ENCODE measurements at regions not wholly inside any gene's neighbourhood (a gene's known extent, or its start where the extent isn't known, plus 50 kb on each side); places are given as distances from the start of the nearest gene placed in this dataset.

- intact Hi-C loops (cut with micrococcal nuclease), result no loop called here
- H3K4me1 Mint-ChIP-seq (ENCODE audit: insufficient read depth, unreplicated experiment), result peaks cover 8% of the 10 kb centered on the region
- H3K4me3 Mint-ChIP-seq (ENCODE audit: unreplicated experiment), result no peak overlapping the region
- no TSS peak for BruUV-seq (replicated peaks)
- peaks cover 6% of the 10 kb centered on the region for H3K9me3 Mint-ChIP-seq (ENCODE audit: unreplicated experiment)
- H3K27ac Mint-ChIP-seq (ENCODE audit: low read depth, unreplicated experiment), result no peak overlapping the region
- ChIA-PET POLR2A (no interaction called here), CTCF (no interaction called here)
- TF ChIP-seq CTCF (IDR thresholded peaks at IDR 0.05; ENCODE audit: unreplicated experiment), result no peak
- no peak for DNase-seq (ENCODE audit: unreplicated experiment)
- H3K27me3 Mint-ChIP-seq (ENCODE audit: insufficient read depth, unreplicated experiment), result peaks cover under 1% of the 10 kb centered on the region
- no peaks in the 10 kb centered on the region for H3K36me3 Mint-ChIP-seq (ENCODE audit: insufficient read depth, unreplicated experiment)
Measured at GRCh38 chr14:66039495-66039894, 446.7 kb upstream of the CCDC196 start.

- Mint-ChIP-seq H3K4me3 (ENCODE audit: unreplicated experiment) (no peak overlapping the region), H3K9me3 (ENCODE audit: unreplicated experiment) (peaks cover 5% of the 10 kb centered on the region), H3K4me1 (ENCODE audit: insufficient read depth, unreplicated experiment) (peaks cover 8% of the 10 kb centered on the region), H3K27me3 (ENCODE audit: insufficient read depth, unreplicated experiment) (no peaks in the 10 kb centered on the region), H3K27ac (ENCODE audit: low read depth, unreplicated experiment) (no peak overlapping the region), H3K36me3 (ENCODE audit: insufficient read depth, unreplicated experiment) (no peaks in the 10 kb centered on the region)
- no peak for TF ChIP-seq CTCF (IDR thresholded peaks at IDR 0.05; ENCODE audit: unreplicated experiment)
- no TSS peak for BruUV-seq (replicated peaks)
- no peak for DNase-seq (ENCODE audit: unreplicated experiment)
- ChIA-PET POLR2A (no interaction called here), CTCF (interaction anchor here (1.0 kb wide), 1 partner anchor 31 kb away, joined by 4 read pairs; no protein-coding TSS in a partner anchor)
- intact Hi-C loops (cut with micrococcal nuclease), result no loop called here
Measured at GRCh38 chr14:66041582-66041981, 444.6 kb upstream of the CCDC196 start.

- Mint-ChIP-seq H3K27me3 (ENCODE audit: insufficient read depth, unreplicated experiment) (no peaks in the 10 kb centered on the region), H3K4me1 (ENCODE audit: insufficient read depth, unreplicated experiment) (no peaks in the 10 kb centered on the region), H3K4me3 (ENCODE audit: unreplicated experiment) (no peak overlapping the region), H3K36me3 (ENCODE audit: insufficient read depth, unreplicated experiment) (no peaks in the 10 kb centered on the region), H3K9me3 (ENCODE audit: unreplicated experiment) (peaks cover 5% of the 10 kb centered on the region), H3K27ac (ENCODE audit: low read depth, unreplicated experiment) (no peak overlapping the region)
- peak; percentile 10 for DNase-seq (ENCODE audit: unreplicated experiment)
- ChIA-PET POLR2A (no interaction called here), CTCF (no interaction called here)
- no peak for TF ChIP-seq CTCF (IDR thresholded peaks at IDR 0.05; ENCODE audit: unreplicated experiment)
- intact Hi-C loops (cut with micrococcal nuclease), result no loop called here
- no TSS peak for BruUV-seq (replicated peaks)
Measured at GRCh38 chr14:66043921-66044320, 442.2 kb upstream of the CCDC196 start.

- CTCF ChIA-PET, result interaction anchor here (0.6 to 1.6 kb wide), 2 partner anchors 9 to 234 kb away, joined by 3 read pairs; no protein-coding TSS in a partner anchor
- intact Hi-C loops (cut with micrococcal nuclease), result no loop called here
- BruUV-seq (replicated peaks), result no TSS peak
- POLR2A ChIA-PET, result no interaction called here
- no peaks in the 10 kb centered on the region for H3K4me1 Mint-ChIP-seq (ENCODE audit: insufficient read depth, unreplicated experiment)
- DNase-seq (ENCODE audit: unreplicated experiment), result no peak
- no peaks in the 10 kb centered on the region for H3K36me3 Mint-ChIP-seq (ENCODE audit: insufficient read depth, unreplicated experiment)
- H3K27ac Mint-ChIP-seq (ENCODE audit: low read depth, unreplicated experiment), result no peak overlapping the region
- no peak overlapping the region for H3K4me3 Mint-ChIP-seq (ENCODE audit: unreplicated experiment)
- H3K9me3 Mint-ChIP-seq (ENCODE audit: unreplicated experiment), result peaks cover 5% of the 10 kb centered on the region
- TF ChIP-seq CTCF (IDR thresholded peaks at IDR 0.05; ENCODE audit: unreplicated experiment), result no peak
- H3K27me3 Mint-ChIP-seq (ENCODE audit: insufficient read depth, unreplicated experiment), result no peaks in the 10 kb centered on the region
Measured at GRCh38 chr14:66045572-66046021, 440.6 kb upstream of the CCDC196 start.

Data from MCF 10A (cell line).